HEK293T (cell line): ENCODE measurements at regions not wholly inside any gene's neighbourhood (a gene's known extent, or its start where the extent isn't known, plus 50 kb on each side); places are given as distances from the start of the nearest gene placed in this dataset.
"Not testable (repeated sequence)": the region's sequence is repeated elsewhere in the genome, so short reads cannot be mapped to it uniquely, and the experiment has no call there.

Experiments
- CTCF ChIA-PET: fragments of 350-600 bp; formaldehyde crosslinking; extraction: SDS; loops from one replicate; lab custom pipeline; 2021; ENCODE audit warnings: antibody characterized with exemption, inconsistent platforms; lab: Yijun Ruan, JAX
- POLR2A ChIA-PET: fragments of 350-600 bp; formaldehyde crosslinking; extraction: SDS; loops from one replicate; lab custom pipeline; 2020; ENCODE audit warnings: antibody characterized with exemption, inconsistent platforms; lab: Yijun Ruan, JAX
- DNase-seq: peaks from one replicate; pipeline ENCODE4 v3.0.0; 2012; ENCODE audit warnings: mixed read lengths; ENCODE audit errors: extremely low spot score
- ARNT ChIP-seq: fragments of 450-650 bp; IDR thresholded peaks from 2 replicates; pipeline ENCODE4 v1.6.1; 2017; ENCODE audit warnings: mild to moderate bottlenecking
- BHLHE40 ChIP-seq: fragments of 450-650 bp; IDR thresholded peaks from 2 replicates; pipeline ENCODE4 v1.6.1; 2016; ENCODE audit warnings: mild to moderate bottlenecking, moderate library complexity, borderline replicate concordance
- CTBP1 ChIP-seq: fragments of 450-650 bp; IDR thresholded peaks from 2 replicates; pipeline ENCODE4 v1.6.1; 2016; ENCODE audit warnings: borderline replicate concordance
- ELF4 ChIP-seq: fragments of 450-650 bp; IDR thresholded peaks from 2 replicates; pipeline ENCODE4 v1.6.1; 2017; ENCODE audit warnings: antibody characterized with exemption
- FOXA1 ChIP-seq: fragments of 450-650 bp; IDR thresholded peaks from 2 replicates; pipeline ENCODE4 v1.6.1; 2016; ENCODE audit warnings: mild to moderate bottlenecking
- FOXK2 ChIP-seq: fragments of 450-650 bp; IDR thresholded peaks from 2 replicates; pipeline ENCODE4 v1.6.1; 2016; ENCODE audit warnings: mild to moderate bottlenecking
- FOXM1 ChIP-seq: fragments of 450-650 bp; IDR thresholded peaks from 2 replicates; pipeline ENCODE4 v1.6.1; 2017; ENCODE audit warnings: mild to moderate bottlenecking, borderline replicate concordance
- HDGF ChIP-seq: fragments of 450-650 bp; IDR thresholded peaks from 2 replicates; pipeline ENCODE4 v1.6.1; 2017; ENCODE audit warnings: antibody characterized with exemption, borderline replicate concordance
- L3MBTL2 ChIP-seq: fragments of 450-650 bp; conservative IDR thresholded peaks from 2 replicates; pipeline ENCODE4 v1.6.1; 2016; ENCODE audit warnings: mild to moderate bottlenecking
- LEF1 ChIP-seq: fragments of 450-650 bp; IDR thresholded peaks from 2 replicates; pipeline ENCODE4 v1.6.1; 2017; ENCODE audit warnings: mild to moderate bottlenecking, borderline replicate concordance
- NFRKB ChIP-seq: fragments of 450-650 bp; IDR thresholded peaks from 2 replicates; pipeline ENCODE4 v1.6.1; 2016; ENCODE audit warnings: mild to moderate bottlenecking, moderate library complexity
- PKNOX1 ChIP-seq: fragments of 450-650 bp; IDR thresholded peaks from 2 replicates; pipeline ENCODE4 v1.6.1; 2016
- SP1 ChIP-seq: fragments of 450-650 bp; IDR thresholded peaks from 2 replicates; pipeline ENCODE4 v1.6.1; 2017
- SUZ12 ChIP-seq: fragments of 450-650 bp; IDR thresholded peaks from 2 replicates; pipeline ENCODE4 v1.6.1; 2016; ENCODE audit warnings: mild to moderate bottlenecking
- TARDBP ChIP-seq: fragments of 450-650 bp; IDR thresholded peaks from 2 replicates; pipeline ENCODE4 v1.6.1; 2016
- ZNF384 ChIP-seq: fragments of 450-650 bp; IDR thresholded peaks from 2 replicates; pipeline ENCODE4 v1.6.1; 2016

GRCh38 chr2:35204323-35204722 is 1151.3 kb upstream of the CRIM1 start:
- ChIA-PET CTCF (no interaction called here), POLR2A (no interaction called here)
- no peak for DNase-seq
- TF ChIP-seq SUZ12 (no peak), NFRKB (no peak), ELF4 (no peak), PKNOX1 (no peak), FOXA1 (no peak), ARNT (no peak), L3MBTL2 (no peak), CTBP1 (no peak), TARDBP (no peak), HDGF (no peak), FOXK2 (no peak), LEF1 (no peak), SP1 (no peak)

DNA sequence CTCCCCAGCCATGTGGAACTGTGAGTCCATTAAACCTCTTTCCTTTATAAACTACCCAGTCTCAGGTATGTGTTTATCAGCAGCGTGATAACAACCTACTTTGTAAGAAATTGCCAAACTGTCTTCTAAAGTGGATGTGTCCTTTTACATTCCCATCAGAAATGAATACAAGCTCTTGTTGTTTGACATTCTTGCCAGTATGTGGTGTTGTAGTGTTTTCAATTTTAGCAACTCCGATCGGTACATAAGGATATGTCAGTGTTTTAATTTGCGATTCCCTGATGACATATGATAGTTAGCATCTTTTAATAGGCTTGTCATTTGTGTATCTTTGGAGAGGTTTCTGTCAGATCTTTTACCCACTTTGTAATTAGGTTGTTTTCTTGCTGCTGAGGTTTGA is 1156.3 kb upstream of the CRIM1 start:
- TF ChIP-seq CTBP1 = no peak
- TF ChIP-seq ELF4 = no peak
- no peak for TF ChIP-seq LEF1
- no peak for TF ChIP-seq ARNT
- no peak for TF ChIP-seq SUZ12
- no peak for TF ChIP-seq SP1
- peak; percentile 4 for DNase-seq
- CTCF ChIA-PET = no interaction called here
- POLR2A ChIA-PET = no interaction called here

DNA sequence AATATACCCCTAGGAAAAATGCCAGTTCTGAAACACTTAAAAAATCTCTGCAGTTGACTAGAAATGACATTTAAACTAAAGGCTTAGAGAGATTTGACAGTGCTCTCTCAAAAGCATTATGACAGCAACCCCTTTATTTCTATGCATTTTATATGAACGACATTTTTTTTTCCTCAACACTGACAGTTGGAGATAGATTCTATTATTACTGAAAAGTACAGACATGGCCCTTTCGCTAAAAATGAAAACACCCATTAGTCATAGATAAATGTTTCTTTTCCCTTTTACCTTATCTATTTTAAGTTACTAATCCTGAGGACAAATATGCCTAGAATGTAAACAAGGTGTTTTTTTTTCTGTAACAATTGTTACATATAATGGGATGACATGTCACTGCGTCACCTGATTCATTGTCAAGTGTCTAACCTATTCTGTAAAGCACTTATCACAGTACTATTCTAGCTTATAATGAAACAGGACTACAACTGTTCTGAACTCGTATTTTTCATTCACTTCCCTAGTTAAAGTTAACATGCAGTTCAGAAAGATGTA is 1169.6 kb upstream of the CRIM1 start:
- POLR2A ChIA-PET = no interaction called here
- CTCF ChIA-PET = no interaction called here
- DNase-seq = no peak
- TF ChIP-seq ELF4 = no peak
- TF ChIP-seq L3MBTL2 = no peak
- TF ChIP-seq FOXM1 = no peak
- no peak for TF ChIP-seq PKNOX1
- no peak for TF ChIP-seq NFRKB
- no peak for TF ChIP-seq ZNF384
- no peak for TF ChIP-seq HDGF
- TF ChIP-seq CTBP1 = no peak
- TF ChIP-seq ARNT = no peak
- TF ChIP-seq FOXK2 = no peak
- TF ChIP-seq SP1 = no peak
- TF ChIP-seq FOXA1 = no peak

GRCh38 chr2:35184471-35184870 is 1171.1 kb upstream of the CRIM1 start:
- ChIA-PET CTCF (no interaction called here), POLR2A (no interaction called here)
- TF ChIP-seq TARDBP (no peak), FOXM1 (no peak), PKNOX1 (no peak), BHLHE40 (no peak), HDGF (no peak), L3MBTL2 (no peak), ARNT (no peak), FOXK2 (no peak), ELF4 (no peak), CTBP1 (no peak), NFRKB (no peak), SUZ12 (no peak), LEF1 (no peak), FOXA1 (no peak), ZNF384 (no peak), SP1 (no peak)
- DNase-seq = no peak

DNA sequence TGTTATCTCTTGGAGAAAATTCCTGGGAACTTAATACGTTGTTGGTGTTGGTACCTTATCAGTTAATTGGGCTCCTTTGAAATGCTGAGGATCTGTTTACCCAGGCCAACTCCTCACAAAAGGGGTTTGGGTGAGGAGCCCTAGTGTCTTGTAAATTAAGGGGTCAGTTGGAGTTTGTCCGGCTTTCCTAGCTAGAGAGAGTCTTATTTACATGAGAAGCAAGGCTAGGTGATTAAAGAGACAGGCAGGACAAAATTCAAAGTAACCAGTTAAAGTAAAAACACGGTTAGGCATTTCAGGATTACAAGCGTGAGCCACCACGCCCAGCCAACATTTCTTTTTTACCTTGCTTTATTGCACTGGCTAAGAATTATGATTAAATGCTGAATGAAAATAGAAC is 1178.9 kb upstream of the CRIM1 start:
- not testable (repeated sequence) for DNase-seq

DNA sequence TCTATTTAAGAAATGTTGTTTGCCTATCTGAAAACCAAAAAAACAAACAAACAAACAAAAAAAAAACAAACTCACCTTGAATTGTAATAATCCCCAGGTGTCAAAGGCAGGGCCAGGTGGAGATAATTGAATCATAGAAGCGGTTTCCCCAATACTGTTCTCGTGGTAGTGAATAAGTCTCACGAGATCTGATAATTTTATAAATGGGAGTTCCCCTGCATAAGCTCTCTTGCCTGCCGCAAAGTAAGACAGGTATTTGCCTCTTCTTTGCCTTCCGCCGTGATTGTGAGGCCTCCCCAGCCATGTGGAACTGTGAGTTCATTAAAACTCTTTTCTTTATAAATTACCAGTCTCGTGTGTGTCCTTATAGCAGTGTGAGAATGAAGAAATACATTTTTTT is 1180.7 kb upstream of the CRIM1 start:
- POLR2A ChIA-PET = no interaction called here
- CTCF ChIA-PET = no interaction called here
- TF ChIP-seq FOXM1 (no peak), SP1 (no peak)
- DNase-seq = no peak

More for the DNA sequence above, 1178.9 kb upstream of the CRIM1 start:
- POLR2A ChIA-PET, CTCF ChIA-PET: not testable (repeated sequence)

DNA sequence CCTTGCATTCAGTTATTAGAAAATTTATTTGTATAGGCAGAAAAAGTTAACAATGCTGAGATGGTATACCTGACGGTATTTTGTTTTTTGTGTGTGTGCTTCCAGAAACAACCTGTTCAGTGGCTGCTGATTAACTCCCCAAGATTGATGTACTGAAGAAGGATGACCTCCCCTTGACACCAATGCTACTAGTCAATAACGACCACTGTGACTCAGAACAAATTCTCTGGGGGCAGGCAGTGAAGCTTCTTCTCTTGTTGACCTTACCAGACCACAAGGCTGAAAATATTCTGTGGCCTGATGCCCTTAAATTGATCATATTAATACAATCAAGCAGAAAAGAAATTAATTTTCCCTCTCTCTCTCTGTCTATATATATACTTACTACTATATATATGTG is 1182.9 kb upstream of the CRIM1 start:
- ChIA-PET CTCF (no interaction called here), POLR2A (no interaction called here)
- TF ChIP-seq NFRKB (no peak), TARDBP (no peak), PKNOX1 (no peak), SUZ12 (no peak), BHLHE40 (no peak), ELF4 (no peak), CTBP1 (no peak), FOXK2 (no peak), SP1 (no peak)
- no peak for DNase-seq
